Dedifferentiated amniotic fluid mesenchymal stem cell (primary cell): ENCODE measurements at regions not wholly inside any gene's neighbourhood (a gene's known extent, or its start where the extent isn't known, plus 50 kb on each side); places are given as distances from the start of the nearest gene placed in this dataset.

Source experiments
- DNase-seq: peaks from one replicate; pipeline ENCODE4 v3.0.0-alpha.2; 2016; ENCODE audit errors: extremely low spot score

- DNase-seq, result no peak
These were observed 421.0 kb downstream of the DYNC2H1 start for GRCh38 chr11:103530257-103530656.

DNA sequence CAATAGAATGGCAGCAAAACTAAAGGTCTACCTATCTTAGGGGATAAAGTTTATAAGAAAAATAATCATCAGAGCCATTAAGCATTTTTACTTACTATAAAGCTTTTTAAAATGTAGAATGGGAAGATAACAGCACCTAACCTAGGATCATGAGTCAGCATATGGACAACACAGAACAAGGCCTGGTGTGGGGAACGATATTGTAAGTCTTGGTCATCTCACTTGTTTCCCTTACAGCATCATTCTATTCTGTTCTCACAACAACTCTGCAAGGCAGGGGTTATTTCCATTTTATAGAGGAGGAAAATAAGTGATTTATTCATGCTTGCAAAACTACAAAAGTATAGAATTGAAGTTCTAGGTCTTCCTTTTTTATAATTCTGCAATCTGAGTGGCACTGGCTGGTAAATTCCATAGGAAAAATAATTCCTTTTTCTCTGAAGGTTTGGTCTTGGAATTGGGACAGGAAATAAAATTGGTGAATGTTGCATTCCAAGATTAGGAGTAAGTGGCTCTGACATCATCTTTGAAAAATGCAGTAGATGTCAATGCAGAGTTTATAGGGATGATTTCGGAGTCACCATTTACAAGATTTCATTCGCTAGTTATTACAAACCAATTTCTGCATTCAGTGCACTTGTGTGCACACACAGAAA lies 423.0 kb downstream of the DYNC2H1 start:
- peak; percentile 68 for DNase-seq

DNA sequence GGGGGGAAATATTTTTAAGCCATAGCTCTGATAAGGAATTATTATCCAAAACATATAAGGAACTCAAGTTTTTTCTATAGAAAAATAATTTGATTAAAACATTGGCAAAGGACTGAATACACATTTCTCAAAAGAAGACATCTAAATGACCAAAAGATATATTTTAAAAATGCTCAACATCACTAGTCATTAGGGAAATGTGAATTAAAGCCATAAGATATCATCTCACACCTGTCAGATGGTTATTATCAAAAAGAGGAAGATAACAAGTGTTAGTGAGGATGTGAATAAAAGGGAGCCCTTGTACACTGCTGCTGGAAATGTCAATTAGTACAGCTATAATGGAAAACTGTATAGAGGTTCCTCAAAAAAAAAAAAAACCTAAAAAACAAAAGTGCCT lies 425.0 kb downstream of the DYNC2H1 start:
- DNase-seq, result no peak

DNA sequence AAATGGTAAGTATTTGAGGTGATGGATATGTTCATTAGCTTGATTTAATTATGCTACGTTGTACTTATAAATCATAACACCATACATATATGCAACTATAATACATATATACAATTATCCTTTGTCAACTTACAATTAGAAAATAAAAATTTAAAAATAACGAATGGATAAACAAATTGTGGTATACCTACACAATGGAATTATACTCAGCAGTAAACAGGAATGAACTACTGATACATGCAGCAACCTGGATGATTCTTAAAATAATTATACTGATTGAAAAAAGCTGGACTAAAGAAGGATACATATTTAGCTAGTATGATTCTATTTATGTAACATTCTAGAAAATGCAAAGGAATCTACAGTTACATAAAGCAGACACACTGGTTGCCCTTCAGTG lies 425.7 kb downstream of the DYNC2H1 start:
- DNase-seq, result no peak

DNA sequence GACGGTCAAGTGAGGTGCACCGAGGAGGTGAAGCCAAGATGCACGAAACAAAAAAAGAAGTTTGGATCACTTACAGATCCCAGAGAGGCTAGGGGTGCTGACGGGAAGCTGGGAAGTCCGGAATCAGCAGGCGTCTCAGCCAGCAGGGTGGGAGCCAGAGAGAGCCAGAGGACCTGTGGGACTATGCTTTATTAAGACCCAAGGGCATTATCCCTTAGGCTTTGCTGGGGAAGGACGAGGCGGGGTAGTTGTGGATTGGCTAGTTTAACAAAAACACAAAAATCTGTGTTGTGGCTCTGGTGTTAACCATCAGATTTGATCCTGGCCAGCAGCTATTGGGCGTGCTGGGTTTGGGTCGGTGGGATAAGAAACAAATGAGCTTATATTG lies 427.1 kb downstream of the DYNC2H1 start:
- DNase-seq, result no peak

- DNase-seq, result no peak
These were observed 428.8 kb downstream of the DYNC2H1 start for GRCh38 chr11:103537904-103538502.

DNA sequence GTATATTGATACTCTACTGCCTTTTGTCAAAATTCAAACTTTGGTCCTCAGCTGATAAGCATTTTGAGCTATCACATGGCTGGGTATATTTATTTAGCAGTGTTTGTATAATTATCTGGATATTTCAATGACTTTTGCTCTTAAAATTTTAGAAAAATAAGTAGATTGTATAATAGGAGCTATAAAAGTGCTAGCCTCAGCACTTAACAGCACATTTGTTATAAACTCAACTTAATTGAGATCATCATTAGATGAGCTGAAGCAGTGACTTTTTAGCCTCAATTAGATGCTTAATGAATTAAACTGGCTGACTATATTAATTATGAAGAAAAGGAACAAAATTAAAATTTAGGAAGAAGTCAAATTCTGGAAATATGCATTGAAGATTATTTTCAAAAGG lies 429.9 kb downstream of the DYNC2H1 start:
- no peak for DNase-seq

DNA sequence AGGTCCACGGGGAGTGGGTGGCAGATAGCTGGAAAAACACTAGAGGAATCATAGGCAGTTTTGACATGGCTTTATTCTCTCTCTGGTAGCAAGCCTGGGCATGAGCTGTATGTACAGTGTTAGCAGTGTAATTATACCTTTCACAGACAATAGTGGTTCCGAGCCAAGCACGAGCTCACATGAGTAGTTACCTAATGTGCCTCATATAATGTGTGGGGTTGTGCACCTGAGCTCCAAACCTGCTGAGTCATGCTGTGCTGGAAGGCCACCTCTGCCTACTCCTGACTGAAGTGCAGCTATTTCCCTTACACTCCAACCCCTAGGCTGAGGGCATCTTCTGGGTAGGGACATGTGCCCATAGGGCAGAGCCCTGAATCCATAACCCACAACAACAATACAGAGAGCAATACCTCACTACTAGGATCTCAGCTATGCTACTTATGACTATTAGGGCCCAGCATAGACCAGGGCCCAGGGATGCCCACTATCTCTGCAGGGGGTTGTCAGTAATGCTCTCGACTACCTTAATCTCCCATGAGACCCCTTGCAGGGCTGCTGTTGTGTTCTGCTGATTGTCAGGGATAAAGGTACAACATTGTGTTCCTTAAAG lies 432.1 kb downstream of the DYNC2H1 start:
- DNase-seq, result no peak

- DNase-seq, result no peak
These were observed 433.6 kb downstream of the DYNC2H1 start for GRCh38 chr11:103542851-103543250.

- no peak for DNase-seq
These were observed 434.2 kb downstream of the DYNC2H1 start for GRCh38 chr11:103543456-103543855.

DNA sequence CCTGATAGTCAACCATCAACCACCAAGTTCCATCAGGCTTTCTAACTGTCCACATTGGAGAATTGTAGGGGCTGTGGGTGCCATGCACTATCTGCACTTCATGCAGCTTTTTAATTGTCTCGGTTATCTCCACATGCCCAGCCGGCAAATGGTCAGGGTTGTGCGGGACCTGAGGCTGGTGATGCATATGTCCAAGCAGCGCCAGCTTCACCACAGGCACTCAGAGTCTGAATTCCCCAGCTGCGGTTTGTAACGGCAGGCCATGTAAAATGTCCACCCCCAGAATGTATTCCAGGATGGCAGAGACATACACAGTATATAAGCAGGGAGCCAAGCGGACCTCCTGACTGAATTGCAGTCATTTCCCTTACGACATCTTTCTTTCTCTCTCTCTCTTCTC lies 435.6 kb downstream of the DYNC2H1 start:
- DNase-seq, result no peak

DNA sequence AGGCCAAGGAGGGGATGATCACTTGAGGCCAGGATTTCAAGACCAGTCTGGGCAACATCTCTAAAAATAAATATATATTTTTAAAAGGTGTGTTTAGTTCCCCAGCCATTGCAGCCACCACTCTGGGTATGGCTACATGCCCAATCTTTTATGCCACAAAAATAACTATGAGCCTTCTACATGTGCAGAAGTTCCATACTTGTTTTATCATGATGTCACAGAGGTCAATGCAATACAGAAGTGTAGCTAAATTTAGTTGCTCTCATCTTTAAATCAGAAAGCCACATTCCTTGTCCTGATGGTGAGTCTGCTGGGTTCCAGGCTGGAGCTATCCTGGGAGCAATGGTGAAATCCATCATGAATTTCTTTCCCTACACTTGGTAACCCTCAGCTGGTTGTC lies 436.3 kb downstream of the DYNC2H1 start:
- no peak for DNase-seq

- DNase-seq, result no peak
These were observed 437.0 kb downstream of the DYNC2H1 start for GRCh38 chr11:103546236-103546635.

DNA sequence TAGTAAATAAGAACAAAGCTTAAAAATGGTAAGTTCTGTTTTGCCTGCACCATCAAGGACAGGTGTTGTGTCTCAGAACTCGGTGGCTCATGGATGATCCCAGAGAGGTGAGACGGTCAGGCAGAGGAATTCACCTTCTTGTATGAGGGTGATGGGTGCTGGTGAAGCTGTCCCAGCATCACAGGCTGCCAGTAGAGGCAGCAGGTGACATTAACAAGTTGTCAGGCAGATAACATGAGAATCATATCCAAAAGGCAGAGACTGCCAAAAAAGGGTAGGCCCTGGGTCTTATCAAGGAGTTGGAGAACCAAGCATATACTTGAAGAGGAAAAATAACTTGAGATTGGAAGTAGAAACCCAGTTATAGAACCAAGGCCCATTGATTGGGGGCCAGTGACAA lies 437.8 kb downstream of the DYNC2H1 start:
- DNase-seq, result no peak

- DNase-seq, result no peak
These were observed 438.5 kb downstream of the DYNC2H1 start for GRCh38 chr11:103547691-103548090.

DNA sequence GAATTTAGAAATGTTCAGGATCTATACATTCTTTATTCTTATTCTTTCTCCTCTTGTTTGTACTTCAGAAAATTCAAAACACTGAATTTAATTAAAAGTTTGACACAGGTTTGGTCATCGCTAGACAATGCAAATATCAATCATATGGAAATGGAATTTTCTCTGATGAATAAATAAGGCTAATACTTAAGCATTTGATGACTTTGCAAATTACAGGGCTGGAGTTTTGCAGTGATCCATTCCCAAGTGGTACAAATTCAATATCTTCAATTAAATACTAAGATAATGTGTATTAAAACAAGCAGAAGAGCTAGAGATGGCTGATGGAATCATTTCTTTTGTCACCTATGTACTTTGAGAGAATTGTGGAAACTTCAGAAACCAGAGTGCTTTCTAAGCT lies 439.6 kb downstream of the DYNC2H1 start:
- no peak for DNase-seq

GRCh38 chr11:103550811-103551210 lies 441.6 kb downstream of the DYNC2H1 start:
- no peak for DNase-seq

DNA sequence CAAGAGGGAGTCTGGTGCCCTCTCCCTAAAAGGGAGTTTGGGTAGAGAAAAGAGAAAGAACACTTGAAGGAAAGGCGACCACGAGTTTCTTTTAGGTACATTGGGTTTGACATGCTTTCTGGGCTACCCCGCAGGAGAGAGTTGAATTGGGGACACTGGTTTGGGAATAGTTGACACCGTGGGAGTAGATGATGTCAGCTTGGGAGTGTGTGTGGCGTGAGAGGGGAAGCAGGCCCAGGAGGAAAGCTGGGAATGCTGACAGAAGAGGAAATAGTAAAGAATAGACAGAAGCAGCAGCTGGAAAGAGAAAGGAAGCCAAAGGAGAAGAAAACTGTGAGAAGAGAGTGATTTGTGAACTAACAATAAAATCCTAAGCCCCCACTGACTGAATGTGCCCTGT lies 442.9 kb downstream of the DYNC2H1 start:
- no peak for DNase-seq

DNA sequence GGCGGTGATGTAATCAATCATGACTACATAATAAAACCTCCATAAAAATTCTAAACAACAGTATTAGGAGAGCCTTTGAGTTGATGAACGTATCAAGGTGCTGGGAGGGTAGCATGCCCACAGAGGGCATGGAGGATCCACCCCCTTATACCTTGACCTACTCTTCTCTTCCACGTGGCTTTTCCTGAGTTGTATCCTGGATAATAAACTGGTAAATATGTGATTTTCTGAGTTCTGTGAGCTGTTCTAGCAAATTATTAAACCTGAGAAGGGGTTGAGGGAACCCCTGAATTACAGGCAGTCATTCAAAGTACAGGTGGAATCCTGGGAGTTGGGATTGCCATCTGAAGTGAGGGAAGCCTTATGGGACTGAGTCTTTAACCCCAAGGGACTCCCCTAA lies 446.9 kb downstream of the DYNC2H1 start:
- DNase-seq, result no peak

- DNase-seq, result no peak
These were observed 456.9 kb downstream of the DYNC2H1 start for GRCh38 chr11:103566116-103566515.

- DNase-seq, result no peak
These were observed 454.7 kb upstream of the DDI1 start for GRCh38 chr11:103581760-103582159.

DNA sequence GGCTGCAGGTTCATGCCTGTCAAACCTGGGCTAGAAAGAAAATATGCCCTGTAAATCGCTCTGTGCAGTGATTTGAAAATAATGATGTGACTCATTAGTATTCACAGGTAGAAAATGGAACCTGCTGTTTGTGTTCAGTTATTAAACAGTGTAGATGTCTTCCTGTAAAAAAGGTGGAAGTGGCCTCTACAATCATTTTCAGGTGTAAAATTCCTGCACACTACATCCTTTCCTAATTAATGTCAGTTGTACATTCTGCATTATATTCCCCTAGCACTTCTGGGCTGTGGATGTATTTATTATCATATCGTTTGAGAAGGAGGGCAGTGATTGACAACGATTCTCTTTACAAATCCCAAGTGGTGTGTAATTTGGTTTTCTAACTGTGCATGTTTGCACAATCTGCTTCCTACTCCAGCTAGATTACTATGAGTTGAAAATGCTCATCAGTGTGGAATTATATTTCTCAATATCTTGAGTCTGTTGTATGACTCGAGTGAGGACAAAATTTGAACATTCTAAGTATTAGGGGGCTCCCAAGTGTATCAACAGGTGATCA lies 454.0 kb upstream of the DDI1 start:
- DNase-seq, result no peak

DNA sequence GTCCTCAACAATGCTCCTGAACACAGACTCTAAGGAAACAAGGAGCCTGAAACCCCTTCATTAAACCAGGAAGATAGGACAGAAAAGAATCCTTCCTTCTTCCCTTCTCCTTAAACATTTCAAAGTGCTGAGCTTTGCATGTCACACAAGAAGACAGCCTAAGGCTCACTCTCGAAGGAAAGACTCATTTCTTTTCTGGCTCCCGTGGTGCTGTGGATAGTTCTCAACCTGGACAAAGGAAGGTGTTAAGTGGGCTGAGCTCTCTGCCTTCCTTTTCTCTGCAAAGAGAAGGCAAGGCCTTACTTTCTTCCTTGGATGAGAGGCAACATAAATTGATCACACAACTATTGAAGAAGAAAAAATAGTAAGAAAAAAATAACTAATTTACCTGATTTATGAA lies 452.4 kb upstream of the DDI1 start:
- DNase-seq, result no peak
